IMR-90 (cell line): ENCODE measurements at regions not wholly inside any gene's neighbourhood (a gene's known extent, or its start where the extent isn't known, plus 50 kb on each side); places are given as distances from the start of the nearest gene placed in this dataset.

Experiments used
- ATAC-seq: fragments of 200-7000 bp; cut with Tn5 transposase; 2 replicates; pipeline ENCODE4 v1.9.1; 2020; ENCODE audit warnings: low read depth, mild to moderate bottlenecking, moderate library complexity
- BruUV-seq: library from RNA; stranded (reverse); fragments of 400-500 nt; replicated peaks from 2 replicates; lab custom pipeline; 2021; lab: Mats Ljungman, UMichigan
- CTCF ChIA-PET: fragments of 300-600 bp; formaldehyde crosslinking; extraction: SDS; loops from one replicate; lab custom pipeline; 2021; ENCODE audit warnings: antibody characterized with exemption; lab: Yijun Ruan, JAX
- POLR2A ChIA-PET: fragments of 300-600 bp; sonication (Branson Sonifier 250); formaldehyde crosslinking; loops from one replicate; lab custom pipeline; 2022; ENCODE audit warnings: antibody characterized with exemption; ENCODE audit not compliant: unreplicated experiment; lab: Charles Lee
- DNase-seq: peaks from one replicate; pipeline ENCODE4 v3.0.0; 2013
- H2AFZ ChIP-seq: replicated peaks from 2 replicates; pipeline ENCODE3; 2013; ENCODE audit warnings: low read length, mild to moderate bottlenecking; ENCODE audit not compliant: poor library complexity
- H2AK5ac ChIP-seq: 2 replicates; pipeline ENCODE4 v1.6.1; 2013; ENCODE audit warnings: low read depth, low read length, inconsistent platforms
- H2AK9ac ChIP-seq: replicated peaks from 2 replicates; pipeline ENCODE3; 2013; ENCODE audit warnings: mild to moderate bottlenecking, low read depth, low read length, moderate library complexity; ENCODE audit not compliant: poor library complexity
- H2BK120ac ChIP-seq: 2 replicates; pipeline ENCODE4 v1.6.1; 2013; ENCODE audit warnings: low read depth, low read length, inconsistent platforms
- H2BK15ac ChIP-seq: 3 replicates; pipeline ENCODE4 v1.6.1; 2013; ENCODE audit warnings: low read depth, low read length, inconsistent platforms
- H2BK20ac ChIP-seq: 2 replicates; pipeline ENCODE4 v1.6.1; 2013; ENCODE audit warnings: low read depth, mild to moderate bottlenecking, inconsistent platforms, low read length, moderate library complexity
- H2BK5ac ChIP-seq: 2 replicates; pipeline ENCODE4 v1.6.1; 2013; ENCODE audit warnings: mild to moderate bottlenecking, low read depth, low read length, inconsistent platforms; ENCODE audit not compliant: poor library complexity, severe bottlenecking
- H3K14ac ChIP-seq: replicated peaks from 2 replicates; pipeline ENCODE4 v1.6.1; 2013; ENCODE audit warnings: low read depth, low read length, inconsistent platforms
- H3K18ac ChIP-seq: 2 replicates; pipeline ENCODE4 v1.6.1; 2013; ENCODE audit warnings: low read depth, low read length, control low read depth
- H3K23ac ChIP-seq: 2 replicates; pipeline ENCODE4 v1.6.1; 2013; ENCODE audit warnings: low read depth, low read length, inconsistent platforms
- H3K27ac ChIP-seq: 2 replicates; pipeline ENCODE4 v1.5.1; 2013; ENCODE audit warnings: mild to moderate bottlenecking, control low read depth, low read length; ENCODE audit not compliant: insufficient read depth
- H3K27me3 ChIP-seq: 2 replicates; pipeline ENCODE4 v1.6.1; 2013; ENCODE audit warnings: low read length; ENCODE audit not compliant: control insufficient read depth, insufficient read depth
- H3K36me3 ChIP-seq: 2 replicates; pipeline ENCODE4 v1.6.1; 2013; ENCODE audit warnings: low read length, mixed read lengths; ENCODE audit not compliant: control insufficient read depth, insufficient read depth
- H3K4ac ChIP-seq: 2 replicates; pipeline ENCODE4 v1.6.1; 2013; ENCODE audit warnings: low read depth, low read length, inconsistent platforms
- H3K4me1 ChIP-seq: 2 replicates; pipeline ENCODE4 v1.6.1; 2013; ENCODE audit warnings: low read length, mixed read lengths; ENCODE audit not compliant: control insufficient read depth, insufficient read depth
- H3K4me2 ChIP-seq: 2 replicates; pipeline ENCODE4 v1.6.1; 2013; ENCODE audit warnings: low read depth, mild to moderate bottlenecking, control low read depth, low read length, moderate library complexity
- H3K4me3 ChIP-seq: 2 replicates; pipeline ENCODE4 v1.5.1; 2013; ENCODE audit warnings: low read depth, mild to moderate bottlenecking, control low read depth, low read length, moderate library complexity; ENCODE audit not compliant: insufficient read depth
- H3K56ac ChIP-seq: 2 replicates; pipeline ENCODE4 v1.6.1; 2013; ENCODE audit warnings: low read length, inconsistent platforms; ENCODE audit not compliant: insufficient read depth; ENCODE audit errors: extremely low read depth
- H3K79me1 ChIP-seq, 2 experiments: 2 replicates each; pipeline ENCODE4 v1.6.1; 2013; ENCODE audit warnings: low read length in 2 of 2, inconsistent platforms in 1 of 2, low read depth in 1 of 2
- H3K9ac ChIP-seq: 2 replicates; pipeline ENCODE4 v1.6.1; 2013; ENCODE audit warnings: low read depth, low read length, control low read depth
- H3K9me1 ChIP-seq: 2 replicates; pipeline ENCODE4 v1.6.1; 2013; ENCODE audit warnings: low read length, inconsistent platforms; ENCODE audit not compliant: insufficient read depth
- H3K9me3 ChIP-seq: 2 replicates; pipeline ENCODE4 v1.6.1; 2013; ENCODE audit warnings: low read length; ENCODE audit not compliant: control insufficient read depth, insufficient read depth
- H4K20me1 ChIP-seq: 2 replicates; pipeline ENCODE4 v1.6.1; 2013; ENCODE audit warnings: low read length, inconsistent platforms; ENCODE audit not compliant: insufficient read depth
- H4K5ac ChIP-seq: 2 replicates; pipeline ENCODE4 v1.6.1; 2013; ENCODE audit warnings: mild to moderate bottlenecking, low read depth, low read length, control low read depth
- H4K8ac ChIP-seq, 2 experiments: 2 replicates each; pipeline ENCODE4 v1.6.1; 2013; ENCODE audit warnings: low read depth in 2 of 2, low read length in 2 of 2, control low read depth in 1 of 2, inconsistent platforms in 1 of 2
- H4K91ac ChIP-seq: 2 replicates; pipeline ENCODE4 v1.6.1; 2013; ENCODE audit warnings: low read depth, low read length, inconsistent platforms; ENCODE audit not compliant: insufficient read depth
- BHLHE40 ChIP-seq: fragments of 150-350 bp; IDR thresholded peaks from 2 replicates; pipeline ENCODE4 v1.6.1; 2016; ENCODE audit warnings: mild to moderate bottlenecking, low read depth, low read length
- CEBPB ChIP-seq: IDR thresholded peaks from 2 replicates; pipeline ENCODE4 v1.6.1; 2012; ENCODE audit warnings: low read depth, low read length, improper control_type of control experiment
- CHD1 ChIP-seq: IDR thresholded peaks from 2 replicates; pipeline ENCODE4 v1.6.1; 2012; ENCODE audit warnings: low read depth, low read length, improper control_type of control experiment
- CTCF ChIP-seq: conservative IDR thresholded peaks from 2 replicates; pipeline ENCODE4 v1.5.1; 2012; ENCODE audit warnings: mild to moderate bottlenecking, low read depth, low read length, improper control_type of control experiment
- ELK1 ChIP-seq: fragments of 150-350 bp; IDR thresholded peaks from 2 replicates; pipeline ENCODE4 v1.6.1; 2016; ENCODE audit warnings: low read depth, mild to moderate bottlenecking, low read length, moderate library complexity, borderline replicate concordance
- FOS ChIP-seq: fragments of 150-350 bp; IDR thresholded peaks from 2 replicates; pipeline ENCODE4 v1.6.1; 2016; ENCODE audit warnings: low read depth, low read length
- MAFK ChIP-seq: IDR thresholded peaks from 2 replicates; pipeline ENCODE4 v1.6.1; 2012; ENCODE audit warnings: low read depth, low read length, improper control_type of control experiment
- MAZ ChIP-seq: IDR thresholded peaks from 2 replicates; pipeline ENCODE4 v1.6.1; 2012; ENCODE audit warnings: low read depth, mild to moderate bottlenecking, low read length, improper control_type of control experiment, moderate library complexity, borderline replicate concordance
- MXI1 ChIP-seq: IDR thresholded peaks from 2 replicates; pipeline ENCODE4 v1.6.1; 2012; ENCODE audit warnings: low read depth, mild to moderate bottlenecking, low read length, moderate library complexity, borderline replicate concordance
- NFE2L2 ChIP-seq: fragments of 150-350 bp; IDR thresholded peaks from 2 replicates; pipeline ENCODE4 v1.6.1; 2016; ENCODE audit warnings: low read depth, mild to moderate bottlenecking, low read length
- POLR2A ChIP-seq: IDR thresholded peaks from 2 replicates; pipeline ENCODE4 v1.6.1; 2012; ENCODE audit warnings: mild to moderate bottlenecking, low read depth, low read length
- RAD21 ChIP-seq: IDR thresholded peaks from 2 replicates; pipeline ENCODE4 v1.6.1; 2012; ENCODE audit warnings: low read length, improper control_type of control experiment
- RCOR1 ChIP-seq: IDR thresholded peaks from 2 replicates; pipeline ENCODE4 v1.6.1; 2012; ENCODE audit warnings: mild to moderate bottlenecking, low read length, improper control_type of control experiment; ENCODE audit not compliant: insufficient replicate concordance
- RFX5 ChIP-seq: IDR thresholded peaks from 2 replicates; pipeline ENCODE4 v1.8.0; 2012; ENCODE audit warnings: low read depth, mild to moderate bottlenecking, low read length, moderate library complexity
- SMC3 ChIP-seq: fragments of 150-350 bp; IDR thresholded peaks from 2 replicates; pipeline ENCODE4 v1.6.1; 2016; ENCODE audit warnings: low read depth, mild to moderate bottlenecking, antibody characterized with exemption, low read length, moderate library complexity
- USF2 ChIP-seq: fragments of 150-350 bp; IDR thresholded peaks from 2 replicates; pipeline ENCODE4 v1.6.1; 2017; ENCODE audit warnings: mild to moderate bottlenecking, antibody characterized with exemption, low read length, low read depth
- dilution Hi-C: fragments of 300-500 bp; cut with HindIII; formaldehyde crosslinking; loops from one replicate; pipeline ENCODE4 v1.14.3; 2018; ENCODE audit warnings: low sequenced_read_pairs; ENCODE audit not compliant: unreplicated experiment
- in situ Hi-C: fragments of 300-500 bp; cut with MboI; formaldehyde crosslinking; loops from 3 replicates; pipeline ENCODE4 v1.14.3; 2019; ENCODE audit warnings: low sequenced_read_pairs, inconsistent platforms, mixed read lengths
- intact Hi-C: fragments of 100-400 bp; cut with micrococcal nuclease; formaldehyde crosslinking; loops from 2 replicates; pipeline ENCODE4 v1.10.0; 2022

GRCh38 chr21:27571706-27572105 is 604.8 kb upstream of the ADAMTS5 start:
- H3K56ac ChIP-seq: peak overlapping the region; percentile 74
- H3K79me1 ChIP-seq: no peaks in the 10 kb centered on the region
- DNase-seq (peak; percentile 81), ATAC-seq (no peak)
- in situ Hi-C loops (loop anchor here (25.0 kb wide), 2 partner anchors 766 to 1166 kb away; no protein-coding TSS in a partner anchor), intact Hi-C loops (loop anchor here (2.0 kb wide), 2 partner anchors 129 to 605 kb away; partner anchors contain the start of gene ADAMTS5), dilution Hi-C loops (no loop called here)
- H3K9me3 ChIP-seq: no peaks in the 10 kb centered on the region
- no peak overlapping the region for H2AFZ ChIP-seq
- peak overlapping the region; percentile 87 to 91 for H4K8ac ChIP-seq
- H2AK9ac ChIP-seq: no peak overlapping the region
- H3K14ac ChIP-seq: peak overlapping the region; percentile 21
- TF ChIP-seq POLR2A: no peak
- no peak for TF ChIP-seq MXI1
- TF ChIP-seq SMC3: no peak
- TF ChIP-seq BHLHE40: no peak
- TF ChIP-seq FOS: no peak
- no peak for TF ChIP-seq CTCF
- no peak for TF ChIP-seq USF2
- no peak for TF ChIP-seq MAZ
- TF ChIP-seq RAD21: no peak
- TF ChIP-seq CEBPB: peak; percentile 60
- no peak for TF ChIP-seq RCOR1
- no peak for TF ChIP-seq RFX5
- no peak for TF ChIP-seq NFE2L2
- no peak for TF ChIP-seq CHD1
- 0 out of 2 replicates have a peak, but pooled peaks have one; percentile 25 for TF ChIP-seq MAFK
- TF ChIP-seq ELK1: no peak
- H4K5ac ChIP-seq: peak overlapping the region; percentile 97; the same call in 1 of the 2 replicates
- ChIA-PET CTCF (no interaction called here), POLR2A (interaction anchor here (1.0 kb wide), 1 partner anchor 334 kb away, joined by 4 read pairs; no protein-coding TSS in a partner anchor)
- H3K4me3 ChIP-seq: no peak overlapping the region
- H4K20me1 ChIP-seq: no peaks in the 10 kb centered on the region
- peak overlapping the region; percentile 99 for H2BK5ac ChIP-seq
- no TSS peak for BruUV-seq
- peak overlapping the region; percentile 99 for H3K18ac ChIP-seq
- 0 out of 3 replicates have a peak overlapping the region, but pooled peaks have one; percentile 47 for H2BK15ac ChIP-seq
- no peaks in the 10 kb centered on the region for H3K27me3 ChIP-seq
- peak overlapping the region; percentile 60 for H2AK5ac ChIP-seq
- H3K9me1 ChIP-seq: peaks cover 10% of the 10 kb centered on the region
- H3K36me3 ChIP-seq: no peaks in the 10 kb centered on the region
- peak overlapping the region; percentile 99 for H2BK120ac ChIP-seq
- peak overlapping the region; percentile 15; the same call in 1 of the 2 replicates for H3K23ac ChIP-seq
- no peak overlapping the region for H3K9ac ChIP-seq
- H2BK20ac ChIP-seq: peak overlapping the region; percentile 89
- H3K4ac ChIP-seq: peak overlapping the region; percentile 99; the same call in 1 of the 2 replicates
- H3K4me1 ChIP-seq: peaks cover 15% of the 10 kb centered on the region
- H4K91ac ChIP-seq: peak overlapping the region; percentile 84
- no peak overlapping the region for H3K4me2 ChIP-seq
- H3K27ac ChIP-seq: peak overlapping the region; percentile 53; the same call in 1 of the 2 replicates
